ENCODE measurements at regions not wholly inside any gene's neighbourhood (a gene's known extent, or its start where the extent isn't known, plus 50 kb on each side); places are given as distances from the start of the nearest gene placed in this dataset.

DNA sequence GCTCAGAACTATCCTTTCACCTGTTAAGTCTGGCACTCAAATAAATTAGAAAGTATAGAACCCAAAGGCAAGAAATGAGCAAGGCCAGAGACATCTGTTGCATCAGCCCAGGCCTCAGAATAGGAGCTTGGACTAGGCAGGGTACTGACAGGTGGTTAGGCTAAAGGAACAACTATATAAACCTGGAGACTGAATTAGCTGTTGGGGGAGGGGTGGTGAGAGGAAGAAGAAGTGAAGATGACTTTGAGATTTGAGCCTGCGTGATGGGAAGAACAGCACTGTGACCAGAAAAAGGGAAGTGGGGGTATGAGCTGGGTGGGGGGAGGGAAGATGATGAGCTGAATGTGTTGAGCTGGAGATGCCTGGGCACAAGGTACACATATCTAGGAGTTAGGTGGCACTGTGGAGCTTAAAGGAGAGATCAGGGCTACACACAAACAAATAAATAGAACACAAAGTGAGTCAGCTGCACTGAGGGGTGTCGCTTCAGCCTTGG, 244.7 kb downstream of the PTEN start (continued):
- TF ChIP-seq MEF2A (IDR thresholded peaks at IDR 0.05; ENCODE audit: insufficient read depth, low read depth, low read length) (peak; percentile 61; the same call in 1 of the 2 replicates), ZNF384 (IDR thresholded peaks at IDR 0.05; ENCODE audit: borderline replicate concordance, low read depth, low read length) (no peak), POLR2A (IDR thresholded peaks at IDR 0.05; ENCODE audit: low read depth, low read length) (no peak), ZSCAN29 (IDR thresholded peaks at IDR 0.05) (no peak), GATAD2B (conservative IDR thresholded peaks at IDR 0.05; ENCODE audit: low read depth) (0 out of 2 replicates have a peak, but pooled peaks have one; percentile 22), YY1 (IDR thresholded peaks at IDR 0.05; ENCODE audit: low read depth, low read length) (no peak; the same call in 1 of the 2 replicates), SMAD5 (IDR thresholded peaks at IDR 0.05; ENCODE audit: low read depth) (no peak), CREB1 (IDR thresholded peaks at IDR 0.05; ENCODE audit: low read depth) (0 out of 2 replicates have a peak, but pooled peaks have one; percentile 40), RAD51 (IDR thresholded peaks at IDR 0.05) (0 out of 2 replicates have a peak, but pooled peaks have one; percentile 16), CBFB (IDR thresholded peaks at IDR 0.05; ENCODE audit: low read depth) (no peak; the same call in 1 of the 2 replicates), JUNB (IDR thresholded peaks at IDR 0.05) (peak; percentile 26; the same call in 1 of the 2 replicates), HCFC1 (IDR thresholded peaks at IDR 0.05; ENCODE audit: low read length) (no peak), ZNF274 (IDR thresholded peaks at IDR 0.05; ENCODE audit: insufficient read depth, insufficient read length) (no peak), HDAC2 (IDR thresholded peaks at IDR 0.05) (no peak), KDM1A (IDR thresholded peaks at IDR 0.05; ENCODE audit: borderline replicate concordance) (no peak), MTA2 (IDR thresholded peaks at IDR 0.05; ENCODE audit: low read depth) (peak; percentile 72), CREM (IDR thresholded peaks at IDR 0.05; ENCODE audit: low read depth) (peak; percentile 69), NFYB (IDR thresholded peaks at IDR 0.05; ENCODE audit: insufficient read depth, low read depth, low read length) (no peak), SMC3 (IDR thresholded peaks at IDR 0.05; ENCODE audit: borderline replicate concordance, low read length) (peak; percentile 12; the same call in 1 of the 2 replicates), TCF12 (IDR thresholded peaks at IDR 0.05; ENCODE audit: low read depth, low read length) (peak; percentile 76), TCF7 (IDR thresholded peaks at IDR 0.05; ENCODE audit: borderline replicate concordance) (no peak), ZNF217 (IDR thresholded peaks at IDR 0.05) (no peak), LARP7 (IDR thresholded peaks at IDR 0.05) (no peak), MXI1 (IDR thresholded peaks at IDR 0.05; ENCODE audit: low read depth, low read length) (0 out of 2 replicates have a peak, but pooled peaks have one; percentile 19), EZH2 (IDR thresholded peaks at IDR 0.05; ENCODE audit: borderline replicate concordance, control insufficient read depth, low read depth, low read length) (no peak), RBBP5 (conservative IDR thresholded peaks at IDR 0.05) (no peak)
- TF ChIP-seq, protein P1, sequence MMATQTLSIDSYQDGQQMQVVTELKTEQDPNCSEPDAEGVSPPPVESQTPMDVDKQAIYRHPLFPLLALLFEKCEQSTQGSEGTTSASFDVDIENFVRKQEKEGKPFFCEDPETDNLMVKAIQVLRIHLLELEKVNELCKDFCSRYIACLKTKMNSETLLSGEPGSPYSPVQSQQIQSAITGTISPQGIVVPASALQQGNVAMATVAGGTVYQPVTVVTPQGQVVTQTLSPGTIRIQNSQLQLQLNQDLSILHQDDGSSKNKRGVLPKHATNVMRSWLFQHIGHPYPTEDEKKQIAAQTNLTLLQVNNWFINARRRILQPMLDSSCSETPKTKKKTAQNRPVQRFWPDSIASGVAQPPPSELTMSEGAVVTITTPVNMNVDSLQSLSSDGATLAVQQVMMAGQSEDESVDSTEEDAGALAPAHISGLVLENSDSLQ (IDR thresholded peaks at IDR 0.05): peak; percentile 32
- TF ChIP-seq, protein P2, sequence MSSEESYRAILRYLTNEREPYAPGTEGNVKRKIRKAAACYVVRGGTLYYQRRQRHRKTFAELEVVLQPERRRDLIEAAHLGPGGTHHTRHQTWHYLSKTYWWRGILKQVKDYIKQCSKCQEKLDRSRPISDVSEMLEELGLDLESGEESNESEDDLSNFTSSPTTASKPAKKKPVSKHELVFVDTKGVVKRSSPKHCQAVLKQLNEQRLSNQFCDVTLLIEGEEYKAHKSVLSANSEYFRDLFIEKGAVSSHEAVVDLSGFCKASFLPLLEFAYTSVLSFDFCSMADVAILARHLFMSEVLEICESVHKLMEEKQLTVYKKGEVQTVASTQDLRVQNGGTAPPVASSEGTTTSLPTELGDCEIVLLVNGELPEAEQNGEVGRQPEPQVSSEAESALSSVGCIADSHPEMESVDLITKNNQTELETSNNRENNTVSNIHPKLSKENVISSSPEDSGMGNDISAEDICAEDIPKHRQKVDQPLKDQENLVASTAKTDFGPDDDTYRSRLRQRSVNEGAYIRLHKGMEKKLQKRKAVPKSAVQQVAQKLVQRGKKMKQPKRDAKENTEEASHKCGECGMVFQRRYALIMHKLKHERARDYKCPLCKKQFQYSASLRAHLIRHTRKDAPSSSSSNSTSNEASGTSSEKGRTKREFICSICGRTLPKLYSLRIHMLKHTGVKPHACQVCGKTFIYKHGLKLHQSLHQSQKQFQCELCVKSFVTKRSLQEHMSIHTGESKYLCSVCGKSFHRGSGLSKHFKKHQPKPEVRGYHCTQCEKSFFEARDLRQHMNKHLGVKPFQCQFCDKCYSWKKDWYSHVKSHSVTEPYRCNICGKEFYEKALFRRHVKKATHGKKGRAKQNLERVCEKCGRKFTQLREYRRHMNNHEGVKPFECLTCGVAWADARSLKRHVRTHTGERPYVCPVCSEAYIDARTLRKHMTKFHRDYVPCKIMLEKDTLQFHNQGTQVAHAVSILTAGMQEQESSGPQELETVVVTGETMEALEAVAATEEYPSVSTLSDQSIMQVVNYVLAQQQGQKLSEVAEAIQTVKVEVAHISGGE (CRISPR knock-in tag; IDR thresholded peaks at IDR 0.05): no peak
- TF ChIP-seq, protein P3, sequence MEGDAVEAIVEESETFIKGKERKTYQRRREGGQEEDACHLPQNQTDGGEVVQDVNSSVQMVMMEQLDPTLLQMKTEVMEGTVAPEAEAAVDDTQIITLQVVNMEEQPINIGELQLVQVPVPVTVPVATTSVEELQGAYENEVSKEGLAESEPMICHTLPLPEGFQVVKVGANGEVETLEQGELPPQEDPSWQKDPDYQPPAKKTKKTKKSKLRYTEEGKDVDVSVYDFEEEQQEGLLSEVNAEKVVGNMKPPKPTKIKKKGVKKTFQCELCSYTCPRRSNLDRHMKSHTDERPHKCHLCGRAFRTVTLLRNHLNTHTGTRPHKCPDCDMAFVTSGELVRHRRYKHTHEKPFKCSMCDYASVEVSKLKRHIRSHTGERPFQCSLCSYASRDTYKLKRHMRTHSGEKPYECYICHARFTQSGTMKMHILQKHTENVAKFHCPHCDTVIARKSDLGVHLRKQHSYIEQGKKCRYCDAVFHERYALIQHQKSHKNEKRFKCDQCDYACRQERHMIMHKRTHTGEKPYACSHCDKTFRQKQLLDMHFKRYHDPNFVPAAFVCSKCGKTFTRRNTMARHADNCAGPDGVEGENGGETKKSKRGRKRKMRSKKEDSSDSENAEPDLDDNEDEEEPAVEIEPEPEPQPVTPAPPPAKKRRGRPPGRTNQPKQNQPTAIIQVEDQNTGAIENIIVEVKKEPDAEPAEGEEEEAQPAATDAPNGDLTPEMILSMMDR (IDR thresholded peaks at IDR 0.05 in 2 of 3, conservative IDR thresholded peaks at IDR 0.05 in 1 of 3; ENCODE audit: control insufficient read depth in 2 of 3, extremely low read depth in 1 of 3, insufficient read depth in 1 of 3, low read depth in 3 of 3, low read length in 3 of 3): peak; percentile 39 to 46 (median 45); a peak in 5 of 6 replicates

All from GM12878 (cell line).